ENCODE measurements at regions not wholly inside any gene's neighbourhood (a gene's known extent, or its start where the extent isn't known, plus 50 kb on each side); places are given as distances from the start of the nearest gene placed in this dataset.

DNA sequence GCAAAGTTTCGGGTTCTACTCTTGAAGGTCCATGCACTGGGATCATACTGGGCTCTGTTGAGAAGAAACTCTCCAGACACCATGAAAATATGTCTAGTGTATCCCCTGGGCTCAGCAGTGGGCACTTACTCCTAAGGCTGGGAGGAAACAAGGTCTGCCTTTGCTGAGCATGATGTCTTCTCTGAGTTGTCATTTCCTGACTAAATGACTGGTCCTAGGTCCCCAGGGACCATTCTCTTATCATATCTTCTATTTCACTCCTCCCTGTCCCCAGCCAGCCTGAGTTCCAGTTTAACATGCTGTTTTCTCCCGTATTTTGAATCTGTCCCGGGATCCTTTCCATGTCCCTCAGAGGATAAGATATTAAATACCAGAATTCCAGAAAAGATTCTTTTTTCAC is 225.4 kb downstream of the MTRR start:
- TF ChIP-seq, protein P1, sequence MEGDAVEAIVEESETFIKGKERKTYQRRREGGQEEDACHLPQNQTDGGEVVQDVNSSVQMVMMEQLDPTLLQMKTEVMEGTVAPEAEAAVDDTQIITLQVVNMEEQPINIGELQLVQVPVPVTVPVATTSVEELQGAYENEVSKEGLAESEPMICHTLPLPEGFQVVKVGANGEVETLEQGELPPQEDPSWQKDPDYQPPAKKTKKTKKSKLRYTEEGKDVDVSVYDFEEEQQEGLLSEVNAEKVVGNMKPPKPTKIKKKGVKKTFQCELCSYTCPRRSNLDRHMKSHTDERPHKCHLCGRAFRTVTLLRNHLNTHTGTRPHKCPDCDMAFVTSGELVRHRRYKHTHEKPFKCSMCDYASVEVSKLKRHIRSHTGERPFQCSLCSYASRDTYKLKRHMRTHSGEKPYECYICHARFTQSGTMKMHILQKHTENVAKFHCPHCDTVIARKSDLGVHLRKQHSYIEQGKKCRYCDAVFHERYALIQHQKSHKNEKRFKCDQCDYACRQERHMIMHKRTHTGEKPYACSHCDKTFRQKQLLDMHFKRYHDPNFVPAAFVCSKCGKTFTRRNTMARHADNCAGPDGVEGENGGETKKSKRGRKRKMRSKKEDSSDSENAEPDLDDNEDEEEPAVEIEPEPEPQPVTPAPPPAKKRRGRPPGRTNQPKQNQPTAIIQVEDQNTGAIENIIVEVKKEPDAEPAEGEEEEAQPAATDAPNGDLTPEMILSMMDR (IDR thresholded peaks at IDR 0.05) = no peak
- TF ChIP-seq POLR2AphosphoS5 (IDR thresholded peaks at IDR 0.05; ENCODE audit: insufficient read depth in 1 of 2, low read depth in 1 of 2) = no peak
